ENCODE measurements at regions not wholly inside any gene's neighbourhood (a gene's known extent, or its start where the extent isn't known, plus 50 kb on each side); places are given as distances from the start of the nearest gene placed in this dataset.

DNA sequence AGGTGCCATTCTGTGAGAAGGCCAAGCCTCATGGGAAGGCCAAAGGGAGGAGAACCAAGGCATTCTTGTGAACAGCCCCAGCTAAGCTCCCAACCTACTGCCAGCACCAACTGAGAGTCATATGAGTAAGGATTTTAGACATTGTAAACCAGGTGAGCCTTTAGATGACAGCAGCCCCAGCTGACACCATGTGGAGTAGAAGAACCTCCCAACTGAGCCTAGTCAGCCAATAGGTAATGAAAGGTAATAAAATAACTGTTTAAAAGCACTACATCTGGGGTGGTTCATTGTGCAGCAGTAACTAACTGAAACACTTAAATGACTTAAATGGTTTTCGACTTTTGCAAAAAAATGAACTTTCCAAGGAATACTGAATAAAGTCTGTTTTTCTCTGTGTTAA is 172.6 kb upstream of the KIF2A start:
- Histone ChIP-seq H3K9ac (ENCODE audit: low read length in 3 of 3) (no peak overlapping the region), H3K27ac (ENCODE audit: low read depth in 2 of 2, low read length in 2 of 2) (no peak overlapping the region), H3K9me3 (ENCODE audit: control insufficient read depth in 2 of 3, insufficient read depth in 1 of 3, low read length in 3 of 3) (no peaks in the 10 kb centered on the region), H3K27me3 (ENCODE audit: control insufficient read depth, insufficient read depth, low read length) (no peaks in the 10 kb centered on the region), H3K4me1 (ENCODE audit: control insufficient read depth in 2 of 3, insufficient read depth in 2 of 3, low read depth in 1 of 3, low read length in 3 of 3) (no peaks in the 10 kb centered on the region), H3K36me3 (ENCODE audit: control insufficient read depth in 2 of 3, insufficient read depth in 3 of 3, low read length in 3 of 3) (no peaks in the 10 kb centered on the region), H3K4me3 (ENCODE audit: low read length in 3 of 3) (no peak overlapping the region)
- no peak for TF ChIP-seq CTCF (IDR thresholded peaks at IDR 0.05; ENCODE audit: borderline replicate concordance, extremely low read depth, insufficient read depth)
- intact Hi-C loops (cut with DNase I) = no loop called here
- no peak for DNase-seq
- no peak for FAIRE-seq

DNA sequence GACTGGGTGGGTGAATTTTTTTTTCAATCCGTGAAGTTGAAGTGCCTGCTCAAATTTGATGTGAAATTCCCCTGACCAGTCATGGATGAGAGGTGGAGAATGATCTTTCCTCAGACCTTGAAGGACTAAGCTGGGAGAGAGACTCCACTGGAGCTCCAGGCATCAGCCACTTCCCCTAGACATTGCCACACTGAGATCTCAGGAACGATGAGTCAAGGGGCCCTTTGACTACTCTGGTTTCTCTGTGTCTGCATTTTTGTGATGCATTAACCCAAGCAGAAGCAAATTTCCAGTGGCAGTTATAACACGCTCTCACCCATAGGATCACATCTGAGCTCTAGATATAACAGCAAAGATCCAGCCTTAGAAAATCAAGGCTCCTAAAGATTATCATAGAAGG is 171.2 kb upstream of the KIF2A start:
- no peaks in the 10 kb centered on the region for H3K36me3 ChIP-seq (ENCODE audit: control insufficient read depth in 2 of 3, insufficient read depth in 3 of 3, low read length in 3 of 3)
- no peak for DNase-seq
- H3K4me1 ChIP-seq (ENCODE audit: control insufficient read depth in 2 of 3, insufficient read depth in 2 of 3, low read depth in 1 of 3, low read length in 3 of 3) = no peaks in the 10 kb centered on the region
- no peak for TF ChIP-seq CTCF (IDR thresholded peaks at IDR 0.05; ENCODE audit: borderline replicate concordance, extremely low read depth, insufficient read depth)
- intact Hi-C loops (cut with DNase I) = no loop called here
- H3K9ac ChIP-seq (ENCODE audit: low read length in 3 of 3) = no peak overlapping the region
- no peaks in the 10 kb centered on the region for H3K27me3 ChIP-seq (ENCODE audit: control insufficient read depth, insufficient read depth, low read length)
- no peaks in the 10 kb centered on the region for H3K9me3 ChIP-seq (ENCODE audit: control insufficient read depth in 2 of 3, insufficient read depth in 1 of 3, low read length in 3 of 3)
- no peak overlapping the region for H3K27ac ChIP-seq (ENCODE audit: low read depth in 2 of 2, low read length in 2 of 2)
- no peak for FAIRE-seq
- H3K4me3 ChIP-seq (ENCODE audit: low read length in 3 of 3) = no peak overlapping the region

DNA sequence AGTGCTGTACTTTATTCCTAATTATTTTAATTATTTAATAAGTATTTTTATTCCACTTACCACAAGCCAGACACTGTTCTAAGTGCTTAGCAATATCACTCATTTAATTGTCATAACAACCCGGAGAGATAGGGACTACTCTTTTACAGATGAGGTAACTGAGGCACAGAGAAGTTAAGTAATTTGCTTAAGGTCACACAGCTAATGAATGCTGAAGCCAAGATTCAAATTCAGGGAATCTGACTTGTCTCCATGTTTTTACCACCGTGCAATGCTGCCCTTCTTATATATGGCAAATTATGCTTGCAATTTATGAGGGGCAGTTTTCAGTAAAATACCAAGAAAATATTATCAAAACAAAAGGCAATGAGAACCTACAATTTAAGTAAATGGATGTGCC is 168.4 kb upstream of the KIF2A start:
- Histone ChIP-seq H3K27ac (ENCODE audit: low read depth in 2 of 2, low read length in 2 of 2) (no peak overlapping the region), H3K9me3 (ENCODE audit: control insufficient read depth in 2 of 3, insufficient read depth in 1 of 3, low read length in 3 of 3) (no peaks in the 10 kb centered on the region), H3K36me3 (ENCODE audit: control insufficient read depth in 2 of 3, insufficient read depth in 3 of 3, low read length in 3 of 3) (no peaks in the 10 kb centered on the region), H3K4me3 (ENCODE audit: low read length in 3 of 3) (no peak overlapping the region), H3K9ac (ENCODE audit: low read length in 3 of 3) (no peak overlapping the region), H3K4me1 (ENCODE audit: control insufficient read depth in 2 of 3, insufficient read depth in 2 of 3, low read depth in 1 of 3, low read length in 3 of 3) (no peaks in the 10 kb centered on the region), H3K27me3 (ENCODE audit: control insufficient read depth, insufficient read depth, low read length) (no peaks in the 10 kb centered on the region)
- no peak for FAIRE-seq
- TF ChIP-seq CTCF (IDR thresholded peaks at IDR 0.05; ENCODE audit: borderline replicate concordance, extremely low read depth, insufficient read depth) = no peak
- intact Hi-C loops (cut with DNase I) = no loop called here
- no peak for DNase-seq

GRCh38 chr5:62138607-62139006 is 167.4 kb upstream of the KIF2A start:
- TF ChIP-seq CTCF (IDR thresholded peaks at IDR 0.05; ENCODE audit: borderline replicate concordance, extremely low read depth, insufficient read depth) = no peak
- intact Hi-C loops (cut with DNase I) = no loop called here
- H3K9ac ChIP-seq (ENCODE audit: low read length in 3 of 3) = no peak overlapping the region
- H3K9me3 ChIP-seq (ENCODE audit: control insufficient read depth in 2 of 3, insufficient read depth in 1 of 3, low read length in 3 of 3) = no peaks in the 10 kb centered on the region
- DNase-seq = no peak
- no peaks in the 10 kb centered on the region for H3K36me3 ChIP-seq (ENCODE audit: control insufficient read depth in 2 of 3, insufficient read depth in 3 of 3, low read length in 3 of 3)
- FAIRE-seq = no peak
- no peak overlapping the region for H3K4me3 ChIP-seq (ENCODE audit: low read length in 3 of 3)
- H3K4me1 ChIP-seq (ENCODE audit: control insufficient read depth in 2 of 3, insufficient read depth in 2 of 3, low read depth in 1 of 3, low read length in 3 of 3) = no peaks in the 10 kb centered on the region
- H3K27ac ChIP-seq (ENCODE audit: low read depth in 2 of 2, low read length in 2 of 2) = no peak overlapping the region
- no peaks in the 10 kb centered on the region for H3K27me3 ChIP-seq (ENCODE audit: control insufficient read depth, insufficient read depth, low read length)

Measured in kidney (tissue), 13 donors.